ENCODE measurements at regions not wholly inside any gene's neighbourhood (a gene's known extent, or its start where the extent isn't known, plus 50 kb on each side); places are given as distances from the start of the nearest gene placed in this dataset.

- TF ChIP-seq POLR2A (IDR thresholded peaks at IDR 0.05; ENCODE audit: low read depth, low read length) (no peak), TAF1 (IDR thresholded peaks at IDR 0.05; ENCODE audit: borderline replicate concordance, low read depth, low read length) (no peak), POLR2AphosphoS5 (IDR thresholded peaks at IDR 0.05; ENCODE audit: low read depth, low read length) (no peak)
These were observed 169.5 kb upstream of the SSTR1 start for GRCh38 chr14:38038171-38038570.
